GM18907 (cell line): ENCODE measurements at regions not wholly inside any gene's neighbourhood (a gene's known extent, or its start where the extent isn't known, plus 50 kb on each side); places are given as distances from the start of the nearest gene placed in this dataset.
"Not testable (repeated sequence)": the region's sequence is repeated elsewhere in the genome, so short reads cannot be mapped to it uniquely, and the experiment has no call there.

Experiments used
- ATAC-seq: cut with Tn5 transposase; IDR thresholded peaks from one replicate; pipeline ENCODE4 v1.9.1; 2021; ENCODE audit warnings: mild to moderate bottlenecking, moderate library complexity; ENCODE audit not compliant: unreplicated experiment

DNA sequence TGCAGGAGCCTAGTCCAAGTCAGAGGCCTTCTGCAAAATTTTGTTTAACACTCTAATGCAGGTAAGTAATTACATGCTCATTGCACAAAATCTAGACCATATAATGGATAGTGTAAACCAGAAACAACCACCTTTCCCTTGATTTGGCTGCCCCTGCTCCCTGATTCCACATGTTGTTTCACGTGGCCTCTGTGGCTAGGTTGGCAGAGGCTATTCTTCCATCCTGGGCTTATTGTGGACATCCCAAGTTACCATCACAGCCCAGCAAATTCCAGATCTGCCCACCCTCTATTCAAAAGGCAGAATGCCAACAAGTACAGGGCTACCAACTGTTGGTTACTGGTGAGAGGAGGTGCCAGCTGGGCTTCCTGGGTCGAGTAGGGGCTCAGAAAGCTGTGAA, 794.5 kb upstream of the GRM7 start:
- no peak for ATAC-seq

DNA sequence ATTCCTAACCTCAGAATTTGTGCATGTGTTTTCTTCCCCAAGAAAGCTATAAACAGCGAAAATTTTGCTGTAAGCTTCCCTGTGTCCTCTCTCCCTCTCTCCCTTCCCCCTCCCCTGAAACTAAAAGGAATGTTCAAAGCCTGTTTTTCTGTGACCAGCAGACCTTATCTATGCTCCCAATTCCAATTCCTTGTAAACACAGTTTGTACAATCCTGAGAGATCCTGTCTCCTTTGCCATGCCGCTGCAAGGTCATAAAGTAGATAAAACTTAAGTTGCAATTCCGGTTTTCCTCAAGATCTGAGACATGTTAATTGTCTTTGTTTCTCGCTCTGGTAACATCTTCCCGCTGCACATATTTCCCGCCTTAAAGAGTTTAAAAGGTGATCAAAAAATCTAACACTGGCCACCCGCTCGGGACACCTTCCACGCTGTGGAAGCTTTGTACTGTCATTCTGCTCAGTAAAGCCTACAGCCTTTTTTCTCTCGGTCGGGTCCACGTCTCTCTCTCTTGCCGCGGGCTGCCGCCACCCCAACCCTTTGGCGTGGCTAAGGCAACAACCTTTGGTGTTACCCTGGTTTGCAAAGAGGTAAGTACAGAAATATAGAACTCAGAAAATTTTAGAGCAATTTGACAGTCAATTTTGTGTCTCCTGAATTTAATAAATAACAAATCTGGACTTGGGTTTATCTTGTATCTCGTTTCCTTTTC, 793.9 kb upstream of the GRM7 start:
- ATAC-seq, result not testable (repeated sequence)

DNA sequence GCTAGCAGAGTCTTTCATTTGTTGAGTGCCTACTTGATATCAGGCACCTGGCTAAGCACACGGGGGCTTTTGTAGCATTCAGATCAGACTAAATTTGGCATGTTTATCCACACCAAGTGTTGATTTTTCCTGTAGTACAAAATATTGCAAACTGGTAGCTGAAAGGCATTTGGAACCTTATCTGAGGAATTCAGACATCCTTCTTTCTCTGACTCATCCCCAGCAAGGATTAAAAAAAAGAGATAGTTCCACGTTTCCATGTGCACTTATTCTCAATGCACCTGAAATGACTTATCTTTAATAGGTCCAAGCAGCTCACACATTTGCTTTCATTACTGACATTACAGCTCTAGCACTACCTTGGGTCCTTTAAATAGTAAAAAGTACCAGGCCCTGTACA, 786.0 kb upstream of the GRM7 start:
- no peak for ATAC-seq

DNA sequence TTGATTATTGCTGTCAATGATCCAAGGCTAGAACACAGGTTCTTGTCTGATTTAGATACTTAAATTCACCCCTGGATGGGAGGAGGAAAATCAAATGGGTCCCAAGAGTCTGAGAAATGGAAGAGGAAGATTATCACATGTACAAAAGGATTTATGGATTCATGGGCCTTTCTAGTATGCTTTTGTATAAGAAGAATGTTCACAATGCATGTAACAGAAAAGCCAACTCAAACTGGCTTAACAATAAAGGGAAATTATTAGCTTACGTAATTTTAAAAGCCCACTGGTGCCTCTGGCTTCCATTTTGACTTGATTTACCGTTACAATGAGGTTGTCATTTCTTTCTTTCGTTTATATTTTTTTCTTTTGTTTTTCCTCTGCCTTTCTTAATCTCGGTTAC, 782.5 kb upstream of the GRM7 start:
- no peak for ATAC-seq

DNA sequence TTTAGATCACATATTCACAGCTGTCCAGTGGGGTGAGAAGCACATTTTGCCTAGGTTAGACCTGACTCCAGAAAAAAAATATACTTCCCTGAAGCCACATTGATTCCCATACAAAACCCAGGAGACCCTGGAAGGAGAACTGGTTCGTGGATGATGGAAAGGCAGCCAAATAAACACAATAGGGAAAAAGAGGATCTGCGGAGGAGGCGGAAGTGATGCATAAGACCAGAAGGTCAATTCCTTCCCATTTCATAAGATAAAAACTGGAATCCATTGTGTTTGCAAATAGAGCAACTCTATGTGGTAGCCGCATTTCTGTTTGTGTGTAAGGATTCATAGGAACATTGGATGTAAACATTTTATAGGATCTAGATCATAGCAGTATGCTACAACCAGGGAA, 781.9 kb upstream of the GRM7 start:
- ATAC-seq, result no peak

DNA sequence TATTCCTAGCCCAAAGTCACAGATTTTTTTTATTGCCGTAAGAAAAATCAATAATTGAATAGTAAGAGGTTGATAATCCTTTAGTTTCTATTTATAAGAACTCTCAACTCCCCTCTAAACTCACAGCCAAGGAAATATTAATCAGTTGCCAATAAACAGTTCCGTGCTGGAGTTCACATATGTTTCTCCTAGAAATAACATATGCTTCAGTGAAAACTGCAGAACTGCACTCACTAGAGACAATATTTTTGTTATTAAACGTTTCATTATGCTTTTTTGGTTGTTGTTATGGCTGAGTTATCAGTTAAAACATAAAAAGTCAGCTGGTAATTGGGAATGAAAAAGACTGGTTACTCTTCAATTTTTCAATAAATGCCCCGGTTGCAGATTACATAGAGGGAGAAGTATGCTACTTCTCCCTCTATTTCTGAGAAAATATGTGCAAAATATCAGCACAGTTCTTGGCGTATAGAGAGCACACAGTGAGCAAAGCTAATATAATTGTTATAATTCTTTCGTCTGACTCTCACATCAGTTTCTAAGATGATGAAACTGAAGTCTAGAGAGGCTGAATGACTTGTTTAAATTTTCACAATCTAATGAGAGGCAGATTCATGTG, 781.2 kb upstream of the GRM7 start:
- no peak for ATAC-seq

DNA sequence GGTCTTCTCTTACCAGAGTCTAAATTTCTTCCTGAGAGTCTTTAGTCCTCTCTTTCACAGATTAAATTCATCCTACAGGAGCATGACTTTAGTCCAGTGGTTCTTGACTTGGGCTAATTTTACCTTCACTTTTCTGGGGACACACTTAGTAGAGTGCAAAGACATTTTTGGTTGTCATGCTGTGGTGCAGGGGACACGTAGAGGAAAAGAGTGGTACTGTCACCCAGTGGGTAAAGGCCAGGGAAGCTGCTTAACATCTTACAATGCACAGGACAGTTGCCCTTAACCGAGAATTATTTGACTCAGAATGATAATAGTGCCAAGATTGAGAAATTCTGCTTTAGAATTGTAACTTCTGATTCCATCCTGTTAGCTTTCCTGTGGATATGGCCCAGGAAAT, 772.5 kb upstream of the GRM7 start:
- no peak for ATAC-seq

DNA sequence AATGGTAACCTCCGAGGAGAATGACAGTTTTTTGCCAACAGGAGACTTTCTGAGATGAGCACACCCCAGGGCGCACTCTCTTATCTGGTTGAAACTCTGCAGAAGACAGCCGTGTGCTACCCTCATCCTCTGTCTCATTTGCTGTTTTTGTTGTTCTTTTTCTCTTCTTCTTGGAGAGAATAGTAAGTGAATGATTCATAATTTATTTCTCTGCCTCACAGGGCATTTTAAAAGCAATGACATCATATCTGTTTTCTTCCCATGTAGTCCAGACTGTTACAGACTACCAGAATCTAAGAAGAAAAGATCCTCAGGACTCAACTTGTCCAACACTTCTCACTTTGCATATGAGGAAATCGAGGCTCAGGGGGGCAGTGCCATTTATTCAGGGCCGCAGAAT, 771.1 kb upstream of the GRM7 start:
- ATAC-seq, result no peak

DNA sequence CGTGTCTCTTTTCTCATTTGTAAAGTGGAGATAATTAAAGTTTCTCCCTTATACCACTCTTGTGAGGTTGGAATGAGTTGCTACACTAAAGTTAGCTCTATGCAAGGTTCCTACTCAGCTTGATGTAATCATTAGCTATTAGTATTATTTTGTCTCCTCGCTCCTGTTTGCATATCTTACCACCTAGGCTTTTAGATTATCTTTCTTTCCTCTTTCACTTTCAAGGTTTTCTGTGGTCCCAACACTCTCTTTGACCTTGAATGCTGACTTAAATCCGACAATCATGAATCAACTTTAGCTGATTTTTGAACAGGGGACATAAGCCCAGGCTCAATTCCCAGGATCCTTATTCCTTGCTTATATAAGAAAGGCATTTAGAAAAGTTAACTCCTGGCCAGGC, 769.7 kb upstream of the GRM7 start:
- ATAC-seq, result no peak

DNA sequence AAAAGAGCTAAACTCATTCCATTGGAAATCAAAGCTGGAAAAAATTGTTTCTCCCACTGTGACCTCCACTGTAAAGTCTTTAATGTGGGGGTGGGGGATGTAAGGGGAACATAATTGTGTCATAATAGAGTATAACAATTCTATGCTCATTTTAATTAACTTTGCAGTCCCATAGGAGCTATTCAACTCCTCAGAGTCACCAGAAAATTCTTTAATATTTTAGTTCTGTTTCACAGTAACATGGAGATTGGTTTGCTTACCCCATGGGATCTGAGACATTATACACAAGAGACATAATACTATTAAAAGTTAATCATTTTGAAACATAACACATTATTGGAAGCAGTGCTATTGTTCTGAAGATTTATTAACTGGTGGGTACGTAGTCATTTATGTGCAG, 765.9 kb upstream of the GRM7 start:
- ATAC-seq, result no peak

DNA sequence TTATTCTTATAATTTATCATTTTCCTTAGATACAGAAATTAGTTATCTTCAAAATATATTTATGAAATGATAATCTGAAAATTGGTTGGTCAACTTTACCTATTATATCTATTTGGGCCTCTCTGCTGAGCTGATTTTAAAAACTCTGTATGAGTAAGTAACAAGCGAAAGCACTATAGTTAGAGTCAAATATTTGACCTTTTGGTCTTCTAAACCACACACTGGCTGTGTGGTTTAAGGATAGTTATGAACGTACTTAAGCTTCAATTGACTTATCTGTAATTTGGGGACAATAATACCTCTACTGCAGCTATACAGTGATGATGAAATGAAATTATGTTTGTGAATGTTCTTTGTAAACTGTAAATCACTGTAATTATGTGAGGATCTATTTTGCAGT, 763.9 kb upstream of the GRM7 start:
- ATAC-seq, result no peak

DNA sequence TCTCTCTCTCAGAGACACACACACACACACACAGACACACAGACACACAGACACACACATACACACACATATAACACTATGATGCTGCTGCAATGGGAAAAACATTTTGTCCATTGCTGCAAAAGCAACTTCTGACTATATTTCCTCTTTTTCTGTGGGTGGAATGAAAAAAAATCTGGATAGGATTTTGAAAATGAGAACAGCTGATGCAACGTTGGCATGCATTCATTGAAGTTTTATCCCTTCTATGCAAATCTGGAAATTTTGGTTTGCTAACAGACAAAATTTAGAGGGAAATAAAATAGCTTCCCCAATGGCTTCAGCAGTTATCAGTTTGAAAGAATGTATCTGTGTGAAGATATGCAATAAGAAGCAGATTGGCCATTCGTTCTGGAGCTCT, 763.4 kb upstream of the GRM7 start:
- no peak for ATAC-seq

DNA sequence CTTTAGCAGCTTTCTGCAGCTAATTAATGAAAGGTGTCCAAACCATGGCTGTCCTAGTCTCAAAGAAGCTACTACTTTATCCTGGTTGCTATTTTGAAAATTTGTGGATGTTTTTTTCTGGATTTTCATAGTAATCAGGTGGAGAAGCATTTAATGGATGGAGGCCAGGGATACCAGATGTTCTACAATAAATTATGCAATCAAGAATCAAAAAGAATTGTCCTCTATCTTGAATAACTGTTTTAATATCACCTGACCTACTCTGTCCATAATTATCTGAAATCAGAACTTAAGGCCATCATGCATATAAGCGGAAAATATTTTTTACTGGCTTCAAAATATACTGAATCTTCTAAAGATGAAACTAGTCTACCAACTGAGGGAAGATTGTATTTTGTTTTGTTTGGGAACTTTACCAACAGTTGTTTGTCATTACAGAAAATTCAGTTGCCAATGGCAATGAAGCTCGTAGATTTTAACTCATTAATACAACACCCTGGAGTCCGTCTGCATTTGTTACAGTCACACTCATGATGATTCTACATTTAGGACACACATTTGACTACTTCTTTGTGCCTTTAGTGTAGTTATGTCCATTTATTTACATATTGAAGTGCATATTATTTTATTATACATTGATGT, 762.3 kb upstream of the GRM7 start:
- ATAC-seq, result no peak

DNA sequence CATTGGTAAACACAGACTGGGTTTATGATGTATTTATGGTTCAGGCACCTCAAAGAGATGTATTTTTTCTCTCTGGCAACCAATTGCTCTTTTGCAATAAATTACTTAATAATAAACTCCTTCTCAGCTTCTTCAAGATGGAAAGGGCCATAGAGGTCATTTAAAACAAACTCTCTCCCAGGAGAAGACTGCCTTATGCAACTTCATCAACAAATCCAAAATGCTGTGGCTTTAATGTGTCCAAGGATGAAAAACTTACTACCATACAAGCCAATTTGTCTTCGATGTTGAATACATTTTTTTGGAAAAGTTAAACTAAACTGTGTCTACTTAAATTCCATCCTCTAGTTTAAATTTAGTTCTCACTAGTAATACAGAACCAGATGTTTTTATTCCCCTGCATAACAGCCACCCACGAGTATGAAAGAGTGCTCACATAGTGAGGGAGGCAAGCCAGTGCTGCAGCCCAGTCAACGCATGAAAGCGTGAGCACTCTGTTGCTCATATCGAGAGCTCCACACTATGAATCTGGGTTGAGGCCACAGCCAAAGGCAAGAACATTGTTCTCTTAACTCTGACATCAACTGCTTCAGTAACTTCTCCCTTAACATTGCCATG, 761.3 kb upstream of the GRM7 start:
- no peak for ATAC-seq

DNA sequence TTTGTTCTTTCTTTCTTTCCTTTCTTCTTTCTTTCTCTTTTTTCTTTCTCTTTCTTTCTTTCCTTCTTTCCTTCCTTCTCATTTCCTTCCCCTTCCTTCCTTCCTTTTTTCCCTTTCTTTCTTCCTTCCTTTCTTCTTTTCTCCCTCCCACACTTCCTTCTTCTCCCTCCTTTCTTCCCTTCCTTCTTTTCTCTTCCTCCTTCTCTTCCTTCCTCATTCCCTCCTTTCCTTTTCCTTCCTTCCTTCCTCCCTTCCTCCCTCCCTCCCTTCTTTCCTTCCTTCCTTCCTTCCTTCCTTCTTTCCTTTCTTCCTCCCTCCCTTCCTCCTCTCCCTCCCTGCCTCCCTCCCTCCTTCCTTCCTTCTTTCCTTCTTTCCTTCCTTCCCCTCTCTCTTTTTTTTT, 755.7 kb upstream of the GRM7 start:
- no peak for ATAC-seq

DNA sequence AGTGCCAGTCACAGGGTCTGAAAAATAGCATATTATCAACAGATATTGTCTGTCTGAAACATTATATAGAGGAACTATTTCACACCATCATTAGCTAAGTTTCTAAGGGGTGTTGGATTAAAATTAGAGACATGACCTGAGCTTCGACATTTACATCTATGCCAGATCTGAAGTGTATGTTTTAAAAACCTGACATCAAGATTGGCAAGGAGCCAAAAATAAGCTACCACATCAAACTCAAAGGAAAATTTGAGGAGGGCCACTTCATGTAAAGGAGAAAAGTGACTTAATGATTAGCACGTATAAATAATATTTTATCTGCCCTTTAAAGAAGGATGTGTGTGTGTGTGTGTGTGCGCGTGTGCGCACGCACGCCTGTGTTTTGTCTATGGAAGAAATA, 752.0 kb upstream of the GRM7 start:
- no peak for ATAC-seq

DNA sequence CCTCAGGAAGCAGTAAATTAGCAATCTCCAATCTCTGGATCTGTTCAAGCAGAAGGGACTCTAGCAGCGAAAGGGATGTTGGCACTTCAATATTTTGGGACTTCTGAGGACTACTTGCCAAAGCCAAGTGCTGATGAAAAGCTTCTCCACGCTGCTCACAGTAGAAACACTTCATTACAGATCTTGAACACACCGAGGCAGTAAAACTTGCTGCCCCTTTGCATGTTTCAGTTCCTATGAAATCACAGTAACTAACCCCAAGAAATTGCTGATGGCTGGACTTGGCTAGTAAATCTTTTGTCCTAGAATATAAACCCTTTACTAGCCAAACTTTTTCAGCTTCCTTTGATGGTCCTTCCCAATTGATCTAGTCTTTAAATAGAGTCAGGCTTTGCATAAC, 750.5 kb upstream of the GRM7 start:
- no peak for ATAC-seq

DNA sequence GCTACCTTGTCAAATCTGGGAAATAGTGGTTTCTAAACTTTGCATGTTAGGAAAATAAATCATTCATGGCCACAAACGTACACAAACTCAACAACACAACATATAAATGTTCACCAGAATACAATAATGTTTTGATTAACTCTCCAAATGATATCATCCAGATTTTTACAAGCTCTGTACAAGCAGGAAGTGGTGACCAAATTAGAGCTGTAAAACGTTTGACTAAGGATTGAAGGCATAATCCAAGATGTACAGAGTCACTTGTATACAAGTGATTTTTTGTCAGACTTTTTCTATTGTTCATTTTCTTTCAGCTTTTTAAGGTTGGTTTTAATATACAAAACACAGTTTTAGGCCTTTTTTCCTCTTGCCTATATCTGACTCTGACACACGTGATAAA, 748.4 kb upstream of the GRM7 start:
- ATAC-seq, result no peak

DNA sequence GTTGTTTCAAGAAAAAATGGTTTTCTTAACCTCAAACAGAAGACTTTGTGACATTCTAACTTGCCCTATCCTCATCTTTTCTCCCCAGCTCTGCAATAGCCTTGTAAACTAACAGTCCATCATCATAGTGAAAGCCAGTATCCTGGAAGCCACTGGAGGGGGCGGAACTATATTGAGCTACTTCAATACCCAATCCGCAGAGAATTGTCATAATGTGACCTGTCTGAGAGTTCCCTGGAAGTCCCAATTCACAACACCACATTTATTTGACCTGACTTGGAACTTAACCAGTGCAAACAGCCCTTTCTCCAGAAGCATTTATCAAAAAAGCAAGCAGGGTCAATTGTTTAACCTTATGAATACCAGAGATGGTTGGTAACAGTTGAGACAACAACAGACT, 747.6 kb upstream of the GRM7 start:
- ATAC-seq, result no peak

DNA sequence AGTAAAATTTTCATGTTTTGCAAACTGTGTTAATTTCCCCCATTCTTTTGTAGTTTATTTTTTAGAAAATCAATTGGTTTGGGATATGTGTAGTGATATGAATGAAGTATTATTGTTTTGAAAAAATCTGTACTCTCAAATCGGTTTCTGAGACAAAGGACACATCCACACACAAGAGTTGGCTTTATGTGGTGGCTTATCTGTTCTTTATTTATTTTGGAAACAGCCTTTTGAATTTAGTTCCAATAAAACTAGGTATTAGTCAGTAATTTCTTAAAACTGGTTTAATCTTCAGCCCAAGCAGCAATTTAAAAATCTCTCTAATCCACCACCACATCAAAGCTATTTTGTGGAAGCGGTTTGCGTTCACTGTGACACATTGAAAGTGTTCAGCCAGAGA, 741.5 kb upstream of the GRM7 start:
- ATAC-seq, result no peak

DNA sequence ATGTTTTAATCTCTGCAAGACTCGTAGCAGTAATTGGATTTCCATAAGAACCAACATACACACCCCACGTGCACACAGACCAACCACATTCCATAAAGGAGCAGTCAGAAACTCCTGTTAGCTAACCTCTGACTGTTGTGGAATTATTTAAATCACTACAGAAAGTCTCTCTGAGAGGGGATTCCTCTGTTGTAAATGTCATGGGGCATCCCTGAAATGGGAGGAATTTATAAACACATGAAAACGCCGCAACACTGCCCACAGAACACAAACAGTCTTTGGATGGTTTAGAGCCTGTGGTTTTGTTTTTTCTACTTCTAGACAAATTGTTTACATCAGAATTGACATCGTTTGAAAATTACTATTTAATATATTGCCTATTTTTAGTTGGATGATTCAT, 740.1 kb upstream of the GRM7 start:
- no peak for ATAC-seq

DNA sequence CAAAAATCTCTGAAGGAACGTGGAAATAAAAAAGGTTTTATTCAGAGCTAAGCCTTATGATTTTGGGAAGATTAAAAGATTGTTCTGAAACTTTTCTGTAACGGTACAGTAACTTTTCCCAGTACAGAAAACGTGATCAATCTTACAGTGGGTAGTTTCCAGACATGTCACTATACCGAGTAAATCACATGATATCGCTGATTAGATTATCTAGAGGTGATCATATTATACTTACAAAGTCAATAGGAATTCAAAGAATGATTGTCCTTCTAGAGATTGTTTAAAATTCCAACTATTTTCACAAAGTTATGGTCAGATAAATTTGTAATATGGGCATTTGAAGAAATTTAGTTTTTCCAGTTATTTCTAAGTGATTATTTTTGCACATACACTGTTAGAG, 736.0 kb upstream of the GRM7 start:
- ATAC-seq, result no peak
